Stomach smooth muscle (tissue), 2 donors: ENCODE measurements at regions not wholly inside any gene's neighbourhood (a gene's known extent, or its start where the extent isn't known, plus 50 kb on each side); places are given as distances from the start of the nearest gene placed in this dataset.

Source experiments
- H3K27ac ChIP-seq: one replicate; pipeline ENCODE4 v1.7.0; 2013; ENCODE audit warnings: mild to moderate bottlenecking, low read length, inconsistent platforms
- H3K27me3 ChIP-seq, 2 donors: one replicate each; pipeline ENCODE4 v1.7.0; 2013; ENCODE audit warnings: low read length in 2 of 2; ENCODE audit not compliant: insufficient read depth in 2 of 2, control insufficient read depth in 1 of 2
- H3K36me3 ChIP-seq, 2 donors: one replicate each; pipeline ENCODE4 v1.7.0; 2013; ENCODE audit warnings: low read length in 2 of 2; ENCODE audit not compliant: control insufficient read depth in 2 of 2, insufficient read depth in 2 of 2
- H3K4me1 ChIP-seq: one replicate; pipeline ENCODE4 v1.7.0; 2013; ENCODE audit warnings: low read length; ENCODE audit not compliant: control insufficient read depth, insufficient read depth
- H3K4me3 ChIP-seq, 2 donors: one replicate each; pipeline ENCODE4 v1.7.0; 2013; ENCODE audit warnings: low read length in 2 of 2
- H3K9ac ChIP-seq, 2 donors: one replicate each; pipeline ENCODE4 v1.7.0; 2013; ENCODE audit warnings: low read length in 2 of 2, mild to moderate bottlenecking in 1 of 2
- H3K9me3 ChIP-seq, 2 donors: one replicate each; pipeline ENCODE4 v1.7.0; 2013; ENCODE audit warnings: low read length in 2 of 2; ENCODE audit not compliant: control insufficient read depth in 2 of 2
- donor health status: healthy.
- donor health status: Pancreatic carcinoma.

GRCh38 chr13:34657716-34658115, 284.4 kb upstream of the NBEA start:
- H3K4me1 ChIP-seq: peaks cover 2% of the 10 kb centered on the region
- no peaks in the 10 kb centered on the region for H3K27me3 ChIP-seq
- no peak overlapping the region for H3K9ac ChIP-seq
- H3K36me3 ChIP-seq: no peaks in the 10 kb centered on the region
- H3K4me3 ChIP-seq: no peak overlapping the region
- no peak overlapping the region for H3K27ac ChIP-seq
- no peaks in the 10 kb centered on the region for H3K9me3 ChIP-seq

- no peaks in the 10 kb centered on the region for H3K27me3 ChIP-seq
- H3K9ac ChIP-seq: no peak overlapping the region
- H3K27ac ChIP-seq: no peak overlapping the region
- no peaks in the 10 kb centered on the region for H3K4me1 ChIP-seq
- no peaks in the 10 kb centered on the region for H3K36me3 ChIP-seq
- H3K4me3 ChIP-seq: no peak overlapping the region
- peaks cover 0 to 3% of the 10 kb centered on the region in 2 donors for H3K9me3 ChIP-seq
These were observed 274.5 kb upstream of the NBEA start for GRCh38 chr13:34667286-34668218.

- H3K4me1 ChIP-seq: no peaks in the 10 kb centered on the region
- H3K9ac ChIP-seq: no peak overlapping the region
- peaks cover 0 to 3% of the 10 kb centered on the region in 2 donors for H3K9me3 ChIP-seq
- H3K4me3 ChIP-seq: no peak overlapping the region
- H3K27ac ChIP-seq: no peak overlapping the region
- no peaks in the 10 kb centered on the region for H3K36me3 ChIP-seq
- H3K27me3 ChIP-seq: no peaks in the 10 kb centered on the region
These were observed 270.9 kb upstream of the NBEA start for GRCh38 chr13:34671137-34671536.

- Histone ChIP-seq H3K36me3 (no peaks in the 10 kb centered on the region), H3K4me3 (no peak overlapping the region), H3K9me3 (peaks cover 0 to 3% of the 10 kb centered on the region in 2 donors), H3K9ac (no peak overlapping the region), H3K27me3 (no peaks in the 10 kb centered on the region), H3K27ac (no peak overlapping the region), H3K4me1 (no peaks in the 10 kb centered on the region)
These were observed 269.4 kb upstream of the NBEA start for GRCh38 chr13:34672631-34673030.

GRCh38 chr13:34675626-34676025, 266.4 kb upstream of the NBEA start:
- no peak overlapping the region for H3K4me3 ChIP-seq
- no peak overlapping the region for H3K9ac ChIP-seq
- no peak overlapping the region for H3K27ac ChIP-seq
- no peaks in the 10 kb centered on the region for H3K4me1 ChIP-seq
- no peaks in the 10 kb centered on the region for H3K36me3 ChIP-seq
- peaks cover 0 to 3% of the 10 kb centered on the region in 2 donors for H3K9me3 ChIP-seq
- H3K27me3 ChIP-seq: no peaks in the 10 kb centered on the region

- no peaks in the 10 kb centered on the region for H3K9me3 ChIP-seq
- no peaks in the 10 kb centered on the region for H3K4me1 ChIP-seq
- no peaks in the 10 kb centered on the region for H3K27me3 ChIP-seq
- no peak overlapping the region for H3K9ac ChIP-seq
- H3K27ac ChIP-seq: no peak overlapping the region
- H3K36me3 ChIP-seq: no peaks in the 10 kb centered on the region
- no peak overlapping the region for H3K4me3 ChIP-seq
These were observed 263.9 kb upstream of the NBEA start for GRCh38 chr13:34678154-34678553.

GRCh38 chr13:34681405-34681955, 260.6 kb upstream of the NBEA start:
- Histone ChIP-seq H3K9ac (no peak overlapping the region), H3K4me1 (no peaks in the 10 kb centered on the region), H3K9me3 (no peaks in the 10 kb centered on the region), H3K27ac (no peak overlapping the region), H3K27me3 (no peaks in the 10 kb centered on the region), H3K36me3 (no peaks in the 10 kb centered on the region), H3K4me3 (no peak overlapping the region)

- no peaks in the 10 kb centered on the region for H3K4me1 ChIP-seq
- no peaks in the 10 kb centered on the region for H3K9me3 ChIP-seq
- no peak overlapping the region for H3K9ac ChIP-seq
- H3K36me3 ChIP-seq: no peaks in the 10 kb centered on the region
- H3K27me3 ChIP-seq: no peaks in the 10 kb centered on the region
- no peak overlapping the region for H3K27ac ChIP-seq
- no peak overlapping the region for H3K4me3 ChIP-seq
These were observed 247.0 kb upstream of the NBEA start for GRCh38 chr13:34695063-34695462.

GRCh38 chr13:34696296-34696695, 245.8 kb upstream of the NBEA start:
- no peak overlapping the region for H3K4me3 ChIP-seq
- no peak overlapping the region for H3K27ac ChIP-seq
- no peaks in the 10 kb centered on the region for H3K36me3 ChIP-seq
- no peak overlapping the region for H3K9ac ChIP-seq
- H3K9me3 ChIP-seq: no peaks in the 10 kb centered on the region
- no peaks in the 10 kb centered on the region for H3K4me1 ChIP-seq
- H3K27me3 ChIP-seq: no peaks in the 10 kb centered on the region

- no peak overlapping the region for H3K27ac ChIP-seq
- H3K36me3 ChIP-seq: no peaks in the 10 kb centered on the region
- H3K4me3 ChIP-seq: no peak overlapping the region
- H3K4me1 ChIP-seq: no peaks in the 10 kb centered on the region
- H3K9me3 ChIP-seq: no peaks in the 10 kb centered on the region
- H3K9ac ChIP-seq: no peak overlapping the region
- no peaks in the 10 kb centered on the region for H3K27me3 ChIP-seq
These were observed 245.3 kb upstream of the NBEA start for GRCh38 chr13:34696741-34697140.

- Histone ChIP-seq H3K9me3 (no peaks in the 10 kb centered on the region), H3K27me3 (no peaks in the 10 kb centered on the region), H3K36me3 (no peaks in the 10 kb centered on the region), H3K27ac (no peak overlapping the region), H3K9ac (no peak overlapping the region), H3K4me1 (no peaks in the 10 kb centered on the region), H3K4me3 (no peak overlapping the region)
These were observed 243.1 kb upstream of the NBEA start for GRCh38 chr13:34698945-34699344.
